H9 (cell line): ENCODE measurements at regions not wholly inside any gene's neighbourhood (a gene's known extent, or its start where the extent isn't known, plus 50 kb on each side); places are given as distances from the start of the nearest gene placed in this dataset.

Experiments used
- DNase-seq: peaks from one replicate; pipeline ENCODE4 v3.0.0-alpha.2; 2017
- H2AFZ ChIP-seq: one replicate; pipeline ENCODE4 v1.6.1; 2013; ENCODE audit warnings: mild to moderate bottlenecking, low read length, control low read depth, moderate library complexity
- H2AK5ac ChIP-seq: 2 replicates; pipeline ENCODE4 v1.6.1; 2013; ENCODE audit warnings: low read length, control low read depth, mixed read lengths; ENCODE audit not compliant: insufficient read length
- H2BK120ac ChIP-seq: one replicate; pipeline ENCODE4 v1.6.1; 2013; ENCODE audit warnings: low read depth, mild to moderate bottlenecking, low read length, control low read depth, inconsistent platforms; ENCODE audit not compliant: poor library complexity, severe bottlenecking
- H2BK12ac ChIP-seq: 2 replicates; pipeline ENCODE4 v1.6.1; 2013; ENCODE audit warnings: low read length, control low read depth, mixed read lengths, low read depth; ENCODE audit not compliant: insufficient read length
- H2BK15ac ChIP-seq: 2 replicates; pipeline ENCODE4 v1.6.1; 2013; ENCODE audit warnings: low read depth, low read length, control low read depth
- H2BK20ac ChIP-seq: one replicate; pipeline ENCODE4 v1.6.1; 2013; ENCODE audit warnings: low read depth, mild to moderate bottlenecking, low read length, control low read depth, inconsistent platforms; ENCODE audit not compliant: poor library complexity, severe bottlenecking
- H2BK5ac ChIP-seq: 2 replicates; pipeline ENCODE4 v1.6.1; 2013; ENCODE audit warnings: low read length, control low read depth, mixed read lengths; ENCODE audit not compliant: insufficient read length
- H3K14ac ChIP-seq: 2 replicates; pipeline ENCODE4 v1.6.1; 2013; ENCODE audit warnings: low read length, control low read depth; ENCODE audit not compliant: insufficient read depth
- H3K18ac ChIP-seq: 2 replicates; pipeline ENCODE4 v1.6.1; 2013; ENCODE audit warnings: low read depth, mild to moderate bottlenecking, mixed read lengths, low read length, control low read depth; ENCODE audit not compliant: insufficient read length
- H3K23ac ChIP-seq: 2 replicates; pipeline ENCODE4 v1.6.1; 2013; ENCODE audit warnings: low read length, control low read depth, mixed read lengths, low read depth; ENCODE audit not compliant: insufficient read length
- H3K23me2 ChIP-seq: 2 replicates; pipeline ENCODE4 v1.6.1; 2013; ENCODE audit warnings: low read depth, mild to moderate bottlenecking, mixed read lengths, low read length, control low read depth; ENCODE audit not compliant: insufficient read length, poor library complexity, severe bottlenecking
- H3K27ac ChIP-seq: 2 replicates; pipeline ENCODE4 v1.5.1; 2013; ENCODE audit warnings: low read length, control low read depth, mixed read lengths, low read depth; ENCODE audit not compliant: insufficient read length
- H3K27me3 ChIP-seq: 2 replicates; pipeline ENCODE4 v1.6.1; 2013; ENCODE audit warnings: low read length, control low read depth, inconsistent platforms; ENCODE audit not compliant: insufficient read depth
- H3K4ac ChIP-seq: 2 replicates; pipeline ENCODE4 v1.6.1; 2013; ENCODE audit warnings: low read depth, mild to moderate bottlenecking, control low read depth, inconsistent platforms, low read length, moderate library complexity
- H3K4me1 ChIP-seq: 2 replicates; pipeline ENCODE4 v1.6.1; 2013; ENCODE audit warnings: low read length, control low read depth, inconsistent platforms; ENCODE audit not compliant: insufficient read depth
- H3K4me2 ChIP-seq: 2 replicates; pipeline ENCODE4 v1.6.1; 2013; ENCODE audit warnings: low read length, control low read depth, mixed read lengths; ENCODE audit not compliant: insufficient read length, insufficient read depth
- H3K56ac ChIP-seq: 2 replicates; pipeline ENCODE4 v1.6.1; 2013; ENCODE audit warnings: low read depth, mild to moderate bottlenecking, mixed read lengths, low read length, control low read depth; ENCODE audit not compliant: insufficient read length
- H3K79me1 ChIP-seq: 2 replicates; pipeline ENCODE4 v1.6.1; 2013; ENCODE audit warnings: low read depth, mild to moderate bottlenecking, moderate library complexity, low read length, control low read depth, inconsistent platforms; ENCODE audit not compliant: insufficient read depth, poor library complexity, severe bottlenecking
- H3K79me2 ChIP-seq: 2 replicates; pipeline ENCODE4 v1.6.1; 2013; ENCODE audit warnings: low read length, control low read depth, inconsistent platforms; ENCODE audit not compliant: insufficient read depth
- H3K9ac ChIP-seq: 2 replicates; pipeline ENCODE4 v1.6.1; 2013; ENCODE audit warnings: low read length, control low read depth, mixed read lengths; ENCODE audit not compliant: insufficient read length; ENCODE audit errors: extremely low read depth
- H3K9me3 ChIP-seq: one replicate; pipeline ENCODE4 v1.6.1; 2013; ENCODE audit warnings: low read depth, low read length, inconsistent platforms; ENCODE audit not compliant: control insufficient read depth
- H3T11ph ChIP-seq: one replicate; pipeline ENCODE4 v1.6.1; 2013; ENCODE audit warnings: mild to moderate bottlenecking, low read length, control low read depth, inconsistent platforms
- H4K20me1 ChIP-seq: one replicate; pipeline ENCODE4 v1.6.1; 2013; ENCODE audit not compliant: control insufficient read depth, insufficient read length, insufficient read depth
- H4K5ac ChIP-seq: 2 replicates; pipeline ENCODE4 v1.6.1; 2013; ENCODE audit warnings: low read depth, mild to moderate bottlenecking, mixed read lengths, low read length, control low read depth; ENCODE audit not compliant: insufficient read length
- H4K8ac ChIP-seq: replicated peaks from 2 replicates; pipeline ENCODE4 v1.6.1; 2013; ENCODE audit warnings: low read length, control low read depth, mixed read lengths, low read depth; ENCODE audit not compliant: insufficient read length
- H4K91ac ChIP-seq: 2 replicates; pipeline ENCODE4 v1.6.1; 2013; ENCODE audit warnings: low read depth, mild to moderate bottlenecking, moderate library complexity, mixed read lengths, low read length, control low read depth; ENCODE audit not compliant: insufficient read length
- H3K27ac Mint-ChIP-seq, 3 experiments: 2 replicates in 2 of 3; 3 replicates in 1 of 3; pipeline ENCODE4 v1.8.0; 2020 to 2021; ENCODE audit warnings: mixed read lengths in 3 of 3, mild to moderate bottlenecking in 1 of 3, moderate library complexity in 1 of 3
- H3K27me3 Mint-ChIP-seq: 2 replicates; pipeline ENCODE4 v1.8.0; 2021; ENCODE audit warnings: low read depth, mild to moderate bottlenecking, moderate library complexity, mixed read lengths
- H3K36me3 Mint-ChIP-seq, 3 experiments: 2 replicates in 2 of 3; 3 replicates in 1 of 3; pipeline ENCODE4 v1.8.0; 2020 to 2021; ENCODE audit warnings: low read depth in 3 of 3, mixed read lengths in 3 of 3; ENCODE audit not compliant: insufficient read depth in 1 of 3
- H3K4me1 Mint-ChIP-seq, 2 experiments: 2 replicates each; pipeline ENCODE4 v1.8.0; 2020; ENCODE audit warnings: mixed read lengths in 2 of 2
- H3K4me3 Mint-ChIP-seq, 2 experiments: 2 replicates in 1 of 2; 3 replicates in 1 of 2; pipeline ENCODE4 v1.8.0; 2020 to 2021; ENCODE audit warnings: mild to moderate bottlenecking in 2 of 2, mixed read lengths in 2 of 2, moderate library complexity in 1 of 2
- H3K9me3 Mint-ChIP-seq, 2 experiments: 2 replicates in 1 of 2; 3 replicates in 1 of 2; pipeline ENCODE4 v1.8.0; 2020; ENCODE audit warnings: mild to moderate bottlenecking in 2 of 2, mixed read lengths in 2 of 2, moderate library complexity in 1 of 2
- TF ChIP-seq, protein P1 (sequence below): fragments of 200-600 bp; sonication (generic); conservative IDR thresholded peaks from 3 replicates; pipeline ENCODE4 v1.8.0; 2021; ENCODE audit warnings: antibody characterized with exemption, mild to moderate bottlenecking

DNA sequence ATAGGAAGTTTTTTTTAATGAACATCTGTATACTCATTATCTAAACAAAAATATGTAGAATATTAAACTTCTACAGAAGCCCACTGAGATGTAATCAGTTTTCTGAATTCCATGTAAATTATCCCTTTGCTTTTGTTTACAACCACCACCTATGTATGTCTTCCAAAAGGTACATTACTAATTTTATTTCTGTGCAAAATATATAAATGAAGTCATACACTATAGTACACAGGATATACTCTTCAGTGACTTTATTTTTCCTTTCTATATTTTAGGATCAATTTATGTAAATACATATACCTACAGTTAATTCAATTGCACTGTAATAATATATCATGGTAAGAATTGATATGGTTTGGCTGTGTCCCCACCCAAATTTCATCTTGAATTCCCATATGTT lies 1236.9 kb downstream of the DNAJB9 start:
- Histone ChIP-seq H2BK5ac (no peak overlapping the region), H3K79me2 (no peaks in the 10 kb centered on the region), H3K23me2 (no peaks in the 10 kb centered on the region), H3K4ac (no peak overlapping the region), H3K9me3 (no peaks in the 10 kb centered on the region), H3K18ac (no peak overlapping the region), H4K8ac (no peak overlapping the region), H3K27me3 (no peaks in the 10 kb centered on the region), H2AK5ac (no peak overlapping the region), H3K23ac (no peak overlapping the region), H2BK20ac (no peak overlapping the region), H4K20me1 (no peaks in the 10 kb centered on the region), H3K79me1 (no peaks in the 10 kb centered on the region), H2BK12ac (no peak overlapping the region), H4K5ac (no peak overlapping the region), H3K27ac (no peak overlapping the region), H3K14ac (no peak overlapping the region), H3K4me2 (no peak overlapping the region), H2BK15ac (no peak overlapping the region), H3K9ac (no peak overlapping the region), H2AFZ (no peak overlapping the region), H3K4me1 (no peaks in the 10 kb centered on the region), H2BK120ac (no peak overlapping the region), H3K56ac (no peak overlapping the region), H3T11ph (no peak overlapping the region), H4K91ac (no peak overlapping the region)
- Mint-ChIP-seq H3K9me3 (peaks cover 14 to 27% of the 10 kb centered on the region in 2 experiments), H3K4me1 (no peaks in the 10 kb centered on the region), H3K27ac (no peak overlapping the region), H3K27me3 (no peaks in the 10 kb centered on the region), H3K36me3 (peaks cover 3 to 13% (median 13%) of the 10 kb centered on the region in 3 experiments; a peak in 4 of 7 replicates), H3K4me3 (no peak overlapping the region)
- TF ChIP-seq, protein P1, sequence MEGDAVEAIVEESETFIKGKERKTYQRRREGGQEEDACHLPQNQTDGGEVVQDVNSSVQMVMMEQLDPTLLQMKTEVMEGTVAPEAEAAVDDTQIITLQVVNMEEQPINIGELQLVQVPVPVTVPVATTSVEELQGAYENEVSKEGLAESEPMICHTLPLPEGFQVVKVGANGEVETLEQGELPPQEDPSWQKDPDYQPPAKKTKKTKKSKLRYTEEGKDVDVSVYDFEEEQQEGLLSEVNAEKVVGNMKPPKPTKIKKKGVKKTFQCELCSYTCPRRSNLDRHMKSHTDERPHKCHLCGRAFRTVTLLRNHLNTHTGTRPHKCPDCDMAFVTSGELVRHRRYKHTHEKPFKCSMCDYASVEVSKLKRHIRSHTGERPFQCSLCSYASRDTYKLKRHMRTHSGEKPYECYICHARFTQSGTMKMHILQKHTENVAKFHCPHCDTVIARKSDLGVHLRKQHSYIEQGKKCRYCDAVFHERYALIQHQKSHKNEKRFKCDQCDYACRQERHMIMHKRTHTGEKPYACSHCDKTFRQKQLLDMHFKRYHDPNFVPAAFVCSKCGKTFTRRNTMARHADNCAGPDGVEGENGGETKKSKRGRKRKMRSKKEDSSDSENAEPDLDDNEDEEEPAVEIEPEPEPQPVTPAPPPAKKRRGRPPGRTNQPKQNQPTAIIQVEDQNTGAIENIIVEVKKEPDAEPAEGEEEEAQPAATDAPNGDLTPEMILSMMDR = no peak
- DNase-seq = no peak
